Spleen (tissue), 11 donors: ENCODE measurements at regions not wholly inside any gene's neighbourhood (a gene's known extent, or its start where the extent isn't known, plus 50 kb on each side); places are given as distances from the start of the nearest gene placed in this dataset.
A peak's percentile ranks its signal among the peaks of the same experiment; 100 is the strongest.
"Not testable (repeated sequence)": the region's sequence is repeated elsewhere in the genome, so short reads cannot be mapped to it uniquely, and the experiment has no call there.

Source experiments
- DNase-seq: peaks from one replicate; pipeline ENCODE4 v3.0.0-alpha.2; 2020
- H3K27ac ChIP-seq, 8 donors: fragments of 200-600 bp; sonication (generic) in 7 of 8; 1 replicate in 4 of 8; 2 replicates in 4 of 8; pipeline versions ENCODE4 v1.5.0 to v1.8.0; 2016 to 2021; ENCODE audit warnings: inconsistent platforms in 4 of 8, mild to moderate bottlenecking in 4 of 8, moderate library complexity in 1 of 8
- H3K27me3 ChIP-seq, 7 donors: fragments of 200-600 bp; sonication (generic) in 6 of 7; replicated peaks in 1 of 7; 1 replicate in 4 of 7; 2 replicates in 3 of 7; pipeline versions ENCODE4 v1.5.0 to v1.8.0; 2016 to 2021; ENCODE audit warnings: inconsistent platforms in 3 of 7, mild to moderate bottlenecking in 1 of 7
- H3K36me3 ChIP-seq, 6 donors: fragments of 200-600 bp; sonication (generic) in 5 of 6; 1 replicate in 4 of 6; 2 replicates in 2 of 6; pipeline versions ENCODE4 v1.5.0 to v1.8.0; 2016 to 2021; ENCODE audit warnings: inconsistent platforms in 2 of 6
- H3K4me1 ChIP-seq, 6 donors: fragments of 200-600 bp; sonication (generic) in 5 of 6; 1 replicate in 3 of 6; 2 replicates in 3 of 6; pipeline versions ENCODE4 v1.5.0 to v1.8.0; 2016 to 2021; ENCODE audit warnings: inconsistent platforms in 3 of 6
- H3K4me3 ChIP-seq, 8 donors: fragments of 200-600 bp; sonication (generic) in 7 of 8; 1 replicate in 4 of 8; 2 replicates in 4 of 8; pipeline versions ENCODE4 v1.5.0 to v1.8.0; 2016 to 2021; ENCODE audit warnings: inconsistent platforms in 4 of 8, mild to moderate bottlenecking in 4 of 8, moderate library complexity in 2 of 8
- H3K9me3 ChIP-seq, 8 donors: fragments of 200-600 bp; sonication (generic) in 7 of 8; 1 replicate in 4 of 8; 2 replicates in 4 of 8; pipeline versions ENCODE4 v1.5.0 to v1.8.0; 2016 to 2021; ENCODE audit warnings: inconsistent platforms in 4 of 8
- CTCF ChIP-seq, 11 experiments: fragments of 200-600 bp in 7 of 11; fragments of 450-650 bp in 4 of 11; sonication (generic) in 4 of 11; IDR thresholded peaks in 8 of 11; conservative IDR thresholded peaks in 3 of 11; 1 replicate in 7 of 11; 2 replicates in 4 of 11; pipeline versions ENCODE4 v1.4.0 to v1.8.0; 2016 to 2021; ENCODE audit warnings: antibody characterized with exemption in 11 of 11, inconsistent platforms in 4 of 11, mild to moderate bottlenecking in 1 of 11
- POLR2A ChIP-seq, 3 donors: fragments of 450-650 bp; IDR thresholded peaks; one replicate each; pipeline ENCODE4 v1.5.1; 2017; ENCODE audit warnings: antibody characterized with exemption in 3 of 3, mild to moderate bottlenecking in 1 of 3
- POLR2AphosphoS5 ChIP-seq, 3 donors: sonication (generic); formaldehyde crosslinking; IDR thresholded peaks; one replicate each; pipeline ENCODE4 v1.5.1; 2017; ENCODE audit warnings: antibody characterized with exemption in 3 of 3
- WGBS, 5 donors: extraction: QIAGEN DNeasy Blood & Tissue Kit in 3 of 5; methylation state at CpG; one replicate each; pipeline versions ENCODE4 v1.1.5 to v1.1.7; 2013 to 2018; 5-methylcytosine and 5-hydroxymethylcytosine counted together
- intact Hi-C: fragments of 100-400 bp; cut with DNase I; formaldehyde crosslinking; loops from one replicate; pipeline ENCODE4 v1.15.0; 2023; ENCODE audit warnings: low total_unique reads
- donor health status: healthy with polysubstance abuse.
- donor health status: DM: no; HTN: no; CAD: no; lungs with moderate emphysema.
- donor health status: DM: no; HTN: no; CAD: no.
- donor health status: Bipolar disorder and iron deficiency.
- donor health status: healthy.
- donor health status: DM: no; HTN: no; CAD: no.
- donor health status: DM: yes; HTN: yes; CAD: no.

- peaks cover 0 to 9% (median 0%) of the 10 kb centered on the region in 8 donors for H3K9me3 ChIP-seq
- no peaks in the 10 kb centered on the region for H3K4me1 ChIP-seq
- H3K27ac ChIP-seq, result no peak overlapping the region
- DNase-seq, result no peak
- 46 to 54% (median 51%) methylated on average over 4 of the region's 4 CpGs for WGBS, 5 donors
- H3K4me3 ChIP-seq, result no peak overlapping the region
- TF ChIP-seq CTCF (IDR thresholded peaks at IDR 0.05 in 8 of 11, conservative IDR thresholded peaks at IDR 0.05 in 3 of 11) (no peak), POLR2AphosphoS5 (IDR thresholded peaks at IDR 0.05) (no peak), POLR2A (IDR thresholded peaks at IDR 0.05) (no peak)
- H3K27me3 ChIP-seq, result peaks cover 0 to 10% (median 0%) of the 10 kb centered on the region in 7 donors
- intact Hi-C loops, result no loop called here
- H3K36me3 ChIP-seq, result no peaks in the 10 kb centered on the region
Observed at GRCh38 chr10:9166770-9167169, 1112.3 kb downstream of the GATA3 start.

- H3K4me3 ChIP-seq, result no peak overlapping the region
- H3K27me3 ChIP-seq, result peaks cover 0 to 16% (median 0%) of the 10 kb centered on the region in 7 donors
- intact Hi-C loops, result no loop called here
- H3K9me3 ChIP-seq, result peaks cover 0 to 7% (median 0%) of the 10 kb centered on the region in 8 donors
- WGBS, 5 donors, result 89 to 100% (median 98%) methylated on average over 1 of the region's 1 CpG
- TF ChIP-seq POLR2A (IDR thresholded peaks at IDR 0.05), result no peak
- TF ChIP-seq POLR2AphosphoS5 (IDR thresholded peaks at IDR 0.05), result no peak
- TF ChIP-seq CTCF (IDR thresholded peaks at IDR 0.05 in 8 of 11, conservative IDR thresholded peaks at IDR 0.05 in 3 of 11), result no peak
- DNase-seq, result no peak
- H3K4me1 ChIP-seq, result no peaks in the 10 kb centered on the region
- no peaks in the 10 kb centered on the region for H3K36me3 ChIP-seq
- H3K27ac ChIP-seq, result no peak overlapping the region
Observed at GRCh38 chr10:9172276-9172675, 1117.8 kb downstream of the GATA3 start.

- no peak for TF ChIP-seq POLR2A (IDR thresholded peaks at IDR 0.05)
- no peak for TF ChIP-seq POLR2AphosphoS5 (IDR thresholded peaks at IDR 0.05)
- TF ChIP-seq CTCF (IDR thresholded peaks at IDR 0.05 in 8 of 11, conservative IDR thresholded peaks at IDR 0.05 in 3 of 11), result no peak
- H3K4me3 ChIP-seq, result no peak overlapping the region
Observed at GRCh38 chr10:9175200-9175599, 1120.7 kb downstream of the GATA3 start.

GRCh38 chr10:9183197-9183880 is 1128.9 kb downstream of the GATA3 start:
- peak; percentile 63 for DNase-seq
- intact Hi-C loops, H3K27ac ChIP-seq, H3K9me3 ChIP-seq, H3K4me1 ChIP-seq, H3K27me3 ChIP-seq, H3K4me3 ChIP-seq, H3K36me3 ChIP-seq: not testable (repeated sequence)
- WGBS, 5 donors, result 91 to 95% (median 93%) methylated on average over 16 to 48 of the region's 48 CpGs

More at GRCh38 chr10:9175200-9175599, 1120.7 kb downstream of the GATA3 start:
- peaks cover 0 to 7% (median 0%) of the 10 kb centered on the region in 8 donors for H3K9me3 ChIP-seq
- H3K4me1 ChIP-seq, result no peaks in the 10 kb centered on the region
- no peak for DNase-seq
- no peaks in the 10 kb centered on the region for H3K36me3 ChIP-seq
- H3K27me3 ChIP-seq, result peaks cover 0 to 20% (median 0%) of the 10 kb centered on the region in 7 donors
- no peak overlapping the region for H3K27ac ChIP-seq
- intact Hi-C loops, result no loop called here
